GM12878 (cell line): ENCODE measurements at regions not wholly inside any gene's neighbourhood (a gene's known extent, or its start where the extent isn't known, plus 50 kb on each side); places are given as distances from the start of the nearest gene placed in this dataset.

ENCODE experiments used
- ATAC-seq: fragments of 200-7000 bp; cut with Tn5 transposase; 3 replicates; pipeline ENCODE4 v1.9.1; 2020; ENCODE audit warnings: mild to moderate bottlenecking, moderate library complexity
- BruUV-seq: library from RNA; stranded (reverse); fragments of 400-500 nt; replicated peaks from 2 replicates; lab custom pipeline; 2021; lab: Mats Ljungman, UMichigan
- CTCF ChIA-PET: fragments of 300-600 bp; sonication (Branson Sonifier 250); formaldehyde crosslinking; extraction: SDS; loops from one replicate; lab custom pipeline; 2021; ENCODE audit warnings: inconsistent platforms; lab: Yijun Ruan, JAX
- POLR2A ChIA-PET: fragments of 350-600 bp; formaldehyde crosslinking; extraction: SDS; loops from one replicate; lab custom pipeline; 2021; ENCODE audit warnings: inconsistent platforms; lab: Charles Lee
- RAD21 ChIA-PET: fragments of 300-600 bp; sonication (Branson Sonifier 250); formaldehyde crosslinking; loops from one replicate; lab custom pipeline; 2023; ENCODE audit warnings: antibody characterized with exemption; ENCODE audit not compliant: unreplicated experiment; lab: Charles Lee
- SMC1A ChIA-PET: fragments of 300-600 bp; sonication (Branson Sonifier 250); formaldehyde crosslinking; loops from one replicate; lab custom pipeline; 2023; ENCODE audit not compliant: unreplicated experiment, uncharacterized antibody; lab: Charles Lee
- DNase-seq: peaks from one replicate; pipeline ENCODE4 v3.0.0-alpha.2; 2011; ENCODE audit warnings: low read depth, low spot score
- FAIRE-seq: peaks from 3 replicates; lab custom pipeline; 2011; peaks lifted over from hg19 to GRCh38; lab: Jason Lieb, UNC
- H2AFZ ChIP-seq: 2 replicates; pipeline ENCODE4 v1.6.0; 2011; ENCODE audit warnings: low read depth, low read length, control low read depth; ENCODE audit not compliant: control insufficient read depth
- H3K27ac ChIP-seq: 2 replicates; pipeline ENCODE4 v1.5.1; 2011; ENCODE audit warnings: control low read depth; ENCODE audit not compliant: control insufficient read depth, insufficient read depth
- H3K27me3 ChIP-seq, 2 experiments: replicated peaks in 1 of 2; 2 replicates each; pipeline versions ENCODE4 v1.6.0 to v1.6.1; 2011; ENCODE audit warnings: low read length in 1 of 2; ENCODE audit not compliant: control insufficient read depth in 2 of 2, insufficient read depth in 2 of 2
- H3K36me3 ChIP-seq, 2 experiments: 2 replicates each; pipeline ENCODE4 v1.5.1; 2011; ENCODE audit warnings: low read length in 1 of 2; ENCODE audit not compliant: control insufficient read depth in 2 of 2, insufficient read depth in 2 of 2
- H3K4me1 ChIP-seq: 2 replicates; pipeline ENCODE4 v1.6.1; 2011; ENCODE audit warnings: mild to moderate bottlenecking, low read length, moderate library complexity, mixed read lengths; ENCODE audit not compliant: control insufficient read depth, insufficient read depth
- H3K4me2 ChIP-seq: 2 replicates; pipeline ENCODE4 v1.6.0; 2011; ENCODE audit warnings: control low read depth; ENCODE audit not compliant: control insufficient read depth, insufficient read depth
- H3K4me3 ChIP-seq: fragments of 200-600 bp; sonication (generic); 2 replicates; pipeline ENCODE4 v1.5.1; 2016
- H3K79me2 ChIP-seq: 2 replicates; pipeline ENCODE4 v1.6.0; 2011; ENCODE audit warnings: low read length; ENCODE audit not compliant: control insufficient read depth, insufficient read depth
- H3K9ac ChIP-seq: 2 replicates; pipeline ENCODE4 v1.8.0; 2011; ENCODE audit warnings: low read length, control low read depth, mixed read lengths; ENCODE audit not compliant: control insufficient read depth, insufficient read depth
- H3K9me3 ChIP-seq: replicated peaks from 3 replicates; pipeline ENCODE4 v1.5.1; 2011; ENCODE audit warnings: mild to moderate bottlenecking, low read length; ENCODE audit not compliant: control insufficient read depth, insufficient read depth
- H4K20me1 ChIP-seq: 2 replicates; pipeline ENCODE4 v1.6.0; 2011; ENCODE audit not compliant: control insufficient read depth, insufficient read depth
- HDAC2 ChIP-seq: fragments of 200-600 bp; sonication (generic); IDR thresholded peaks from 2 replicates; pipeline ENCODE4 v1.6.1; 2017
- SREBF1 ChIP-seq: IDR thresholded peaks from 2 replicates; pipeline ENCODE4 v1.6.1; 2012; ENCODE audit warnings: mild to moderate bottlenecking, low read length
- WGBS: methylation state at CpG from one replicate; pipeline ENCODE4 v1.1.6; 2016; ENCODE audit warnings: low lambda C conversion rate; ENCODE audit not compliant: insufficient replicate concordance, insufficient coverage; ENCODE audit errors: missing lambda C conversion rate; 5-methylcytosine and 5-hydroxymethylcytosine counted together
- in situ Hi-C: fragments of 300-500 bp; cut with MboI; formaldehyde crosslinking; loops from 9 replicates; pipeline ENCODE4 v1.14.3; 2018; ENCODE audit warnings: mixed read lengths
- intact Hi-C: fragments of 100-400 bp; cut with micrococcal nuclease; formaldehyde crosslinking; loops from one replicate; pipeline ENCODE4 v1.14.2; 2022; ENCODE audit not compliant: unreplicated experiment
- TF ChIP-seq, protein P1 (sequence below): fragments of 450-650 bp; IDR thresholded peaks from 2 replicates; pipeline ENCODE4 v1.6.1; 2017; ENCODE audit warnings: mild to moderate bottlenecking, moderate library complexity
- TF ChIP-seq, protein P2 (sequence below): fragments of 450-650 bp; IDR thresholded peaks from 2 replicates; pipeline ENCODE4 v1.6.1; 2018; ENCODE audit warnings: borderline replicate concordance, mild to moderate bottlenecking; ENCODE audit not compliant: partially characterized antibody
- TF ChIP-seq, protein P3 (sequence below): fragments of 450-650 bp; IDR thresholded peaks from 2 replicates; pipeline ENCODE4 v1.6.1; 2014; ENCODE audit warnings: mild to moderate bottlenecking
- TF ChIP-seq, protein P4 (sequence below): fragments of 450-650 bp; IDR thresholded peaks from 2 replicates; pipeline ENCODE4 v1.6.1; 2016; ENCODE audit warnings: mild to moderate bottlenecking

DNA sequence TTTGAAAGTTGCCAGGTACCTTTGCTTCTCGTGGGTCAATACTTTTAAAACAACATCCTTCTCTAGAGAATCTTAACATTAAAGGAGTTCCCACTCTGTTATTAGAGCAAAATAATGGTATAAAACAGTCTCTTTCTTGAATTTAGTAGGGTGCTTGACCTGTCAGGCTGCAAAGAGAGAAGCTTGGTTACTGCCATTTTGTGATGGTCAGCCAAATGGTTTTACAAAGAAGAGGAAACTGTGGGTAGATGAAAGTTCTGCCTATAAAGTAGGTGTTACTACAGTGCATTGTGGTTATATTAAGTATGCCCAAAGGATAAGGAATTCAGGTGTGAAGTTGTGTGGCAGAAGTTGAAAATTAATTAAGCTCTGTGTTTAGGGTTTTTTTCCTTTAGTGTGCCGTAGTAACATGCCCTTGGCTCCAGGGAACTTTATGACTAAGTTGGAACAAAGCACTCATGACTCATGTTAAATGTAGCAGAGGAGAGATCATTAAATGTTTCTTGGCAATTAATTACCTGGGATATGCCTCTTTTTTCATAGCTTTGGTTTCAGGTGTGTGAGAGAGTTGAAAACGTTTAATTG lies 354.0 kb upstream of the KITLG start (continued):
- TF ChIP-seq, protein P1, sequence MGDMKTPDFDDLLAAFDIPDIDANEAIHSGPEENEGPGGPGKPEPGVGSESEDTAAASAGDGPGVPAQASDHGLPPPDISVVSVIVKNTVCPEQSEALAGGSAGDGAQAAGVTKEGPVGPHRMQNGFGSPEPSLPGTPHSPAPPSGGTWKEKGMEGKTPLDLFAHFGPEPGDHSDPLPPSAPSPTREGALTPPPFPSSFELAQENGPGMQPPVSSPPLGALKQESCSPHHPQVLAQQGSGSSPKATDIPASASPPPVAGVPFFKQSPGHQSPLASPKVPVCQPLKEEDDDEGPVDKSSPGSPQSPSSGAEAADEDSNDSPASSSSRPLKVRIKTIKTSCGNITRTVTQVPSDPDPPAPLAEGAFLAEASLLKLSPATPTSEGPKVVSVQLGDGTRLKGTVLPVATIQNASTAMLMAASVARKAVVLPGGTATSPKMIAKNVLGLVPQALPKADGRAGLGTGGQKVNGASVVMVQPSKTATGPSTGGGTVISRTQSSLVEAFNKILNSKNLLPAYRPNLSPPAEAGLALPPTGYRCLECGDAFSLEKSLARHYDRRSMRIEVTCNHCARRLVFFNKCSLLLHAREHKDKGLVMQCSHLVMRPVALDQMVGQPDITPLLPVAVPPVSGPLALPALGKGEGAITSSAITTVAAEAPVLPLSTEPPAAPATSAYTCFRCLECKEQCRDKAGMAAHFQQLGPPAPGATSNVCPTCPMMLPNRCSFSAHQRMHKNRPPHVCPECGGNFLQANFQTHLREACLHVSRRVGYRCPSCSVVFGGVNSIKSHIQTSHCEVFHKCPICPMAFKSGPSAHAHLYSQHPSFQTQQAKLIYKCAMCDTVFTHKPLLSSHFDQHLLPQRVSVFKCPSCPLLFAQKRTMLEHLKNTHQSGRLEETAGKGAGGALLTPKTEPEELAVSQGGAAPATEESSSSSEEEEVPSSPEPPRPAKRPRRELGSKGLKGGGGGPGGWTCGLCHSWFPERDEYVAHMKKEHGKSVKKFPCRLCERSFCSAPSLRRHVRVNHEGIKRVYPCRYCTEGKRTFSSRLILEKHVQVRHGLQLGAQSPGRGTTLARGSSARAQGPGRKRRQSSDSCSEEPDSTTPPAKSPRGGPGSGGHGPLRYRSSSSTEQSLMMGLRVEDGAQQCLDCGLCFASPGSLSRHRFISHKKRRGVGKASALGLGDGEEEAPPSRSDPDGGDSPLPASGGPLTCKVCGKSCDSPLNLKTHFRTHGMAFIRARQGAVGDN = no peak
- TF ChIP-seq SREBF1 = no peak
- TF ChIP-seq, protein P2, sequence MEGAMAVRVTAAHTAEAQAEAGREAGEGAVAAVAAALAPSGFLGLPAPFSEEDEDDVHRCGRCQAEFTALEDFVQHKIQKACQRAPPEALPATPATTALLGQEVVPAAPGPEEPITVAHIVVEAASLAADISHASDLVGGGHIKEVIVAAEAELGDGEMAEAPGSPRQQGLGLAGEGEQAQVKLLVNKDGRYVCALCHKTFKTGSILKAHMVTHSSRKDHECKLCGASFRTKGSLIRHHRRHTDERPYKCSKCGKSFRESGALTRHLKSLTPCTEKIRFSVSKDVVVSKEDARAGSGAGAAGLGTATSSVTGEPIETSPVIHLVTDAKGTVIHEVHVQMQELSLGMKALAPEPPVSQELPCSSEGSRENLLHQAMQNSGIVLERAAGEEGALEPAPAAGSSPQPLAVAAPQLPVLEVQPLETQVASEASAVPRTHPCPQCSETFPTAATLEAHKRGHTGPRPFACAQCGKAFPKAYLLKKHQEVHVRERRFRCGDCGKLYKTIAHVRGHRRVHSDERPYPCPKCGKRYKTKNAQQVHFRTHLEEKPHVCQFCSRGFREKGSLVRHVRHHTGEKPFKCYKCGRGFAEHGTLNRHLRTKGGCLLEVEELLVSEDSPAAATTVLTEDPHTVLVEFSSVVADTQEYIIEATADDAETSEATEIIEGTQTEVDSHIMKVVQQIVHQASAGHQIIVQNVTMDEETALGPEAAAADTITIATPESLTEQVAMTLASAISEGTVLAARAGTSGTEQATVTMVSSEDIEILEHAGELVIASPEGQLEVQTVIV = no peak
- TF ChIP-seq, all 136 proteins: peak for 4

DNA sequence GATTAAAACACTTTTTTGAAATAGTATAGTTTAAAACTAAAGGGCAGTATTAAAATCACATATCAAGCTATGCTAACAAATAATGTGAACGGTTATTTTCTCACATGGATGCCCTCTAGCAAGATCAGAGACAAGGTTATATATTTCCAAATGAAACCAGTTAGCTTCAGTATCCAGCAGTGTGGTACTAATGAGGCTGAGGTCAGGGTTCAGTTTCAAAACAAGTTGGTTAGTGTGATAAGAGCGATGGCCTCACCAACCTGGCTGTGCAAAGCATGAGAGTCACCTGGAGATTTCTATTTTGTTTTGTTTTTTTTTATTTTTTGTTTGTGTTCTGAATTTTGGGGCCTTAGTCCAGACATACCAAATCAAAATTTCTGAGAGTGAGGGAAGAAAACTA lies 352.2 kb upstream of the KITLG start:
- H3K4me2 ChIP-seq = no peak overlapping the region
- ChIA-PET RAD21 (no interaction called here), SMC1A (interaction anchor here (1.1 to 1.3 kb wide), 2 partner anchors 11 to 28 kb away, joined by 3 to 4 read pairs; no protein-coding TSS in a partner anchor), POLR2A (no interaction called here), CTCF (interaction anchor here (1.5 kb wide), 1 partner anchor 9 kb away, joined by 3 read pairs; no protein-coding TSS in a partner anchor)
- no peaks in the 10 kb centered on the region for H3K36me3 ChIP-seq
- peak; percentile 90 for ATAC-seq
- no peaks in the 10 kb centered on the region for H4K20me1 ChIP-seq
- BruUV-seq = no TSS peak
- no peaks in the 10 kb centered on the region for H3K9me3 ChIP-seq
- no peak overlapping the region for H3K27ac ChIP-seq
- DNase-seq = no peak
- no peaks in the 10 kb centered on the region for H3K79me2 ChIP-seq
- no peaks in the 10 kb centered on the region for H3K27me3 ChIP-seq
- WGBS = 12% methylated on average over 2 of the region's 2 CpGs
- no peak overlapping the region for H3K4me3 ChIP-seq
- no peak overlapping the region for H3K9ac ChIP-seq
- no peaks in the 10 kb centered on the region for H3K4me1 ChIP-seq
- no peak for FAIRE-seq
- no peak overlapping the region for H2AFZ ChIP-seq
- in situ Hi-C loops (no loop called here), intact Hi-C loops (no loop called here)
- TF ChIP-seq HDAC2 = no peak
- TF ChIP-seq, protein P2 = no peak
- TF ChIP-seq, protein P3, sequence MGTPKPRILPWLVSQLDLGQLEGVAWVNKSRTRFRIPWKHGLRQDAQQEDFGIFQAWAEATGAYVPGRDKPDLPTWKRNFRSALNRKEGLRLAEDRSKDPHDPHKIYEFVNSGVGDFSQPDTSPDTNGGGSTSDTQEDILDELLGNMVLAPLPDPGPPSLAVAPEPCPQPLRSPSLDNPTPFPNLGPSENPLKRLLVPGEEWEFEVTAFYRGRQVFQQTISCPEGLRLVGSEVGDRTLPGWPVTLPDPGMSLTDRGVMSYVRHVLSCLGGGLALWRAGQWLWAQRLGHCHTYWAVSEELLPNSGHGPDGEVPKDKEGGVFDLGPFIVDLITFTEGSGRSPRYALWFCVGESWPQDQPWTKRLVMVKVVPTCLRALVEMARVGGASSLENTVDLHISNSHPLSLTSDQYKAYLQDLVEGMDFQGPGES = no peak
- TF ChIP-seq, protein P4, sequence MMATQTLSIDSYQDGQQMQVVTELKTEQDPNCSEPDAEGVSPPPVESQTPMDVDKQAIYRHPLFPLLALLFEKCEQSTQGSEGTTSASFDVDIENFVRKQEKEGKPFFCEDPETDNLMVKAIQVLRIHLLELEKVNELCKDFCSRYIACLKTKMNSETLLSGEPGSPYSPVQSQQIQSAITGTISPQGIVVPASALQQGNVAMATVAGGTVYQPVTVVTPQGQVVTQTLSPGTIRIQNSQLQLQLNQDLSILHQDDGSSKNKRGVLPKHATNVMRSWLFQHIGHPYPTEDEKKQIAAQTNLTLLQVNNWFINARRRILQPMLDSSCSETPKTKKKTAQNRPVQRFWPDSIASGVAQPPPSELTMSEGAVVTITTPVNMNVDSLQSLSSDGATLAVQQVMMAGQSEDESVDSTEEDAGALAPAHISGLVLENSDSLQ = no peak
